Tibial nerve (tissue), 4 donors: ENCODE measurements at regions not wholly inside any gene's neighbourhood (a gene's known extent, or its start where the extent isn't known, plus 50 kb on each side); places are given as distances from the start of the nearest gene placed in this dataset.

Source experiments
- DNase-seq, 2 donors: peaks; one replicate each; pipeline ENCODE4 v3.0.0-alpha.2; 2019; ENCODE audit warnings: low spot score in 2 of 2
- H3K27ac ChIP-seq, 4 donors: fragments of 200-600 bp; sonication (generic) in 3 of 4; one replicate each; pipeline ENCODE4 v1.5.1; 2017 to 2019; ENCODE audit warnings: mild to moderate bottlenecking in 1 of 4
- H3K27me3 ChIP-seq, 2 donors: fragments of 200-600 bp; sonication (generic) in 1 of 2; one replicate each; pipeline versions ENCODE4 v1.5.1 to v1.6.0; 2017 to 2019
- H3K36me3 ChIP-seq, 3 donors: fragments of 200-600 bp; sonication (generic); one replicate each; pipeline ENCODE4 v1.5.1; 2018 to 2019
- H3K4me1 ChIP-seq, 4 donors: fragments of 200-600 bp; sonication (generic) in 3 of 4; one replicate each; pipeline ENCODE4 v1.5.1; 2017 to 2019
- H3K4me3 ChIP-seq, 4 donors: fragments of 200-600 bp; sonication (generic) in 3 of 4; one replicate each; pipeline ENCODE4 v1.5.1; 2017 to 2019; ENCODE audit warnings: mild to moderate bottlenecking in 1 of 4, moderate library complexity in 1 of 4
- H3K9me3 ChIP-seq, 4 donors: fragments of 200-600 bp; sonication (generic) in 3 of 4; one replicate each; pipeline ENCODE4 v1.5.1; 2017 to 2019
- EP300 ChIP-seq, 2 donors: sonication (generic); formaldehyde crosslinking; IDR thresholded peaks; one replicate each; pipeline ENCODE4 v1.6.1; 2017; ENCODE audit warnings: antibody characterized with exemption in 2 of 2, mild to moderate bottlenecking in 1 of 2
- POLR2A ChIP-seq, 2 donors: fragments of 450-650 bp; IDR thresholded peaks; one replicate each; pipeline ENCODE4 v1.6.1; 2017; ENCODE audit warnings: antibody characterized with exemption in 2 of 2, mild to moderate bottlenecking in 2 of 2, moderate library complexity in 2 of 2
- WGBS, 2 donors: methylation state at CpG; one replicate each; pipeline ENCODE4 v1.1.5; 2018; 5-methylcytosine and 5-hydroxymethylcytosine counted together
- TF ChIP-seq, protein P1 (sequence below), 5 experiments: fragments of 200-600 bp in 3 of 5; fragments of 450-650 bp in 2 of 5; sonication (generic) in 3 of 5; IDR thresholded peaks; one replicate each; pipeline ENCODE4 v1.5.1; 2016 to 2019; ENCODE audit warnings: antibody characterized with exemption in 5 of 5, mild to moderate bottlenecking in 3 of 5, moderate library complexity in 2 of 5

GRCh38 chr7:67438913-67439505 is 442.4 kb downstream of the TYW1 start:
- H3K27ac ChIP-seq: no peak overlapping the region
- peaks cover 0 to 4% (median 0%) of the 10 kb centered on the region in 4 donors for H3K9me3 ChIP-seq
- no peaks in the 10 kb centered on the region for H3K27me3 ChIP-seq
- H3K4me3 ChIP-seq: no peak overlapping the region
- no peaks in the 10 kb centered on the region for H3K4me1 ChIP-seq
- no peaks in the 10 kb centered on the region for H3K36me3 ChIP-seq
- DNase-seq: no peak
- whole genome bisulfite sequencing, 2 donors: 46 to 59% methylated on average over 13 of the region's 13 CpGs
- TF ChIP-seq POLR2A (IDR thresholded peaks at IDR 0.05) (no peak), EP300 (IDR thresholded peaks at IDR 0.05) (no peak)
- TF ChIP-seq, protein P1, sequence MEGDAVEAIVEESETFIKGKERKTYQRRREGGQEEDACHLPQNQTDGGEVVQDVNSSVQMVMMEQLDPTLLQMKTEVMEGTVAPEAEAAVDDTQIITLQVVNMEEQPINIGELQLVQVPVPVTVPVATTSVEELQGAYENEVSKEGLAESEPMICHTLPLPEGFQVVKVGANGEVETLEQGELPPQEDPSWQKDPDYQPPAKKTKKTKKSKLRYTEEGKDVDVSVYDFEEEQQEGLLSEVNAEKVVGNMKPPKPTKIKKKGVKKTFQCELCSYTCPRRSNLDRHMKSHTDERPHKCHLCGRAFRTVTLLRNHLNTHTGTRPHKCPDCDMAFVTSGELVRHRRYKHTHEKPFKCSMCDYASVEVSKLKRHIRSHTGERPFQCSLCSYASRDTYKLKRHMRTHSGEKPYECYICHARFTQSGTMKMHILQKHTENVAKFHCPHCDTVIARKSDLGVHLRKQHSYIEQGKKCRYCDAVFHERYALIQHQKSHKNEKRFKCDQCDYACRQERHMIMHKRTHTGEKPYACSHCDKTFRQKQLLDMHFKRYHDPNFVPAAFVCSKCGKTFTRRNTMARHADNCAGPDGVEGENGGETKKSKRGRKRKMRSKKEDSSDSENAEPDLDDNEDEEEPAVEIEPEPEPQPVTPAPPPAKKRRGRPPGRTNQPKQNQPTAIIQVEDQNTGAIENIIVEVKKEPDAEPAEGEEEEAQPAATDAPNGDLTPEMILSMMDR (IDR thresholded peaks at IDR 0.05): no peak

GRCh38 chr7:67440321-67440720 is 443.7 kb downstream of the TYW1 start:
- H3K9me3 ChIP-seq: peaks cover 0 to 8% (median 0%) of the 10 kb centered on the region in 4 donors
- H3K27me3 ChIP-seq: no peaks in the 10 kb centered on the region
- H3K36me3 ChIP-seq: no peaks in the 10 kb centered on the region
- no peak for TF ChIP-seq EP300 (IDR thresholded peaks at IDR 0.05)
- TF ChIP-seq POLR2A (IDR thresholded peaks at IDR 0.05): no peak
- TF ChIP-seq, protein P1 (IDR thresholded peaks at IDR 0.05): no peak
- no peaks in the 10 kb centered on the region for H3K4me1 ChIP-seq
- no peak overlapping the region for H3K4me3 ChIP-seq
- DNase-seq: no peak
- H3K27ac ChIP-seq: no peak overlapping the region
- WGBS, 2 donors: 0 to 77% methylated on average over 2 of the region's 2 CpGs

DNA sequence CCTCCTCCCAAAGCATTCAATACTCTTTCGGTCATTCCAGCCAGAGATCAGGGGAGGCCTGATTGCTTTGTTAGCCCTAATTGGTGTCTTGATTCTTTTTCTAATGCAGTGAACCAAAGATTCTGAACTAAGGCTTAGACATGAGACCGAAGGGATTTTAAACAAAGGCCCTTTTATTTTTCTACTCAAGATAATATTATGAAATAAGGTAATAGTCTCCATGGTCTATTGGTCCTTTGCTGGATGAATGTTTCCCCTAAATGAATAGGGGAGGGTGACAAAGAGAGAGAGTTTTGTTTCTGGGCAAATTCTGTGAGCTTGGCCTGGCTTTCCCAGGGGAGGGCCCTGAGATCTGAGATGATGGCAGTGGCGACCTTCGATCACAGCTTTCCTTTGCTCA is 449.1 kb downstream of the TYW1 start:
- TF ChIP-seq, protein P1 (IDR thresholded peaks at IDR 0.05): no peak
- TF ChIP-seq EP300 (IDR thresholded peaks at IDR 0.05) (no peak), POLR2A (IDR thresholded peaks at IDR 0.05) (no peak)
- Histone ChIP-seq H3K4me3 (no peak overlapping the region), H3K27ac (no peak overlapping the region), H3K9me3 (peaks cover 0 to 14% (median 1%) of the 10 kb centered on the region in 4 donors), H3K4me1 (no peaks in the 10 kb centered on the region), H3K36me3 (no peaks in the 10 kb centered on the region), H3K27me3 (no peaks in the 10 kb centered on the region)
- 58 to 75% methylated on average over 4 of the region's 4 CpGs for WGBS, 2 donors
- no peak for DNase-seq

GRCh38 chr7:67447297-67447696 is 450.7 kb downstream of the TYW1 start:
- TF ChIP-seq, protein P1 (IDR thresholded peaks at IDR 0.05): no peak
- TF ChIP-seq EP300 (IDR thresholded peaks at IDR 0.05) (no peak), POLR2A (IDR thresholded peaks at IDR 0.05) (no peak)
- DNase-seq: no peak
- H3K4me1 ChIP-seq: no peaks in the 10 kb centered on the region

GRCh38 chr7:67448271-67448670 is 451.6 kb downstream of the TYW1 start:
- H3K9me3 ChIP-seq: peaks cover 0 to 14% (median 1%) of the 10 kb centered on the region in 4 donors
- no peak overlapping the region for H3K27ac ChIP-seq
- TF ChIP-seq, protein P1 (IDR thresholded peaks at IDR 0.05): no peak
- no peak for TF ChIP-seq EP300 (IDR thresholded peaks at IDR 0.05)
- TF ChIP-seq POLR2A (IDR thresholded peaks at IDR 0.05): no peak
- DNase-seq: no peak
- no peaks in the 10 kb centered on the region for H3K4me1 ChIP-seq
- no peaks in the 10 kb centered on the region for H3K36me3 ChIP-seq
- H3K27me3 ChIP-seq: no peaks in the 10 kb centered on the region
- no peak overlapping the region for H3K4me3 ChIP-seq
- 63 to 78% methylated on average over 1 of the region's 1 CpG for WGBS, 2 donors

More at GRCh38 chr7:67447297-67447696, 450.7 kb downstream of the TYW1 start:
- Histone ChIP-seq H3K36me3 (no peaks in the 10 kb centered on the region), H3K27me3 (no peaks in the 10 kb centered on the region), H3K9me3 (peaks cover 0 to 14% (median 1%) of the 10 kb centered on the region in 4 donors), H3K27ac (no peak overlapping the region), H3K4me3 (no peak overlapping the region)
